PC-3 (cell line): ENCODE measurements at regions not wholly inside any gene's neighbourhood (a gene's known extent, or its start where the extent isn't known, plus 50 kb on each side); places are given as distances from the start of the nearest gene placed in this dataset.

Source experiments
- CTCF ChIP-seq: fragments of 300-600 bp; sonication (generic); conservative IDR thresholded peaks from 2 replicates; pipeline ENCODE4 v1.5.1; 2017; ENCODE audit warnings: antibody characterized with exemption, low read depth, mild to moderate bottlenecking, low read length
- EZH2 ChIP-seq: fragments of 300-600 bp; sonication (generic); IDR thresholded peaks from one replicate; pipeline ENCODE4 v1.6.1; 2017; ENCODE audit warnings: antibody characterized with exemption, mild to moderate bottlenecking, low read length; ENCODE audit not compliant: unreplicated experiment
- EZH2phosphoT487 ChIP-seq: fragments of 300-600 bp; sonication (generic); IDR thresholded peaks from 2 replicates; pipeline ENCODE4 v1.6.1; 2018; ENCODE audit warnings: mild to moderate bottlenecking, antibody characterized with exemption, low read length, borderline replicate concordance

DNA sequence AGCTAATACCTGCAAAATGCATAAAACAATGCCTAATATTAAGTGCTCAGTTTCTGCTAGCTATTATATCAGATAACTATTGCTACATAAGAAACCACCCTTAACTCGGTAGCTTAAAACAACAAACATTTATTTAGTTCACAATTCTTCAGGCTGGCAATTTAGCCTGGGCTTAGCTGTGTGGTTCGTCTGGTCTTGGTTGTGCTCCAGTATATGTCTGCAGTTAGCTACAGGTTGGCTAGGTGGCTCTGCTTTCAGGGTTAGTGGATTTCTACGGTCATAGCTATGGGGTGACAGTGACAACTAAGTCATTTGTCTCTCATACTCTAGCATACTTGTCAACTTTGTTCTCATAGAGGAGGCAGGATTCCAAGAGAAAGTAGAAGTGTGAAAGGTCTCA lies 61.8 kb upstream of the NRP1 start:
- TF ChIP-seq CTCF (0 out of 2 replicates have a peak, but pooled peaks have one; percentile 13), EZH2phosphoT487 (no peak), EZH2 (no peak)
